Activated naive CD8-positive, alpha-beta T cell treated with anti-CD3 and anti-CD28 coated beads, Interleukin-2, amount 10 ng/mL, durations not matched to agents 7 days and 5 days (primary cell): ENCODE measurements at regions not wholly inside any gene's neighbourhood (a gene's known extent, or its start where the extent isn't known, plus 50 kb on each side); places are given as distances from the start of the nearest gene placed in this dataset. TPM values are rescaled to one million over a fixed set of nuclear protein-coding genes. Genes with fewer than 3 reads are reported as not detected.

Experiments
- ATAC-seq: fragments of 150-1000 bp; cut with Tn5 transposase; one replicate; pipeline ENCODE4 v1.10.0; 2021; ENCODE audit warnings: low read depth, moderate library complexity
- POLR2A ChIA-PET: fragments of 350-600 bp; sonication (Branson Sonifier 250); formaldehyde crosslinking; loops from one replicate; lab custom pipeline; 2021; ENCODE audit warnings: antibody characterized with exemption; lab: Charles Lee
- DNase-seq: peaks from one replicate; pipeline ENCODE4 v3.0.0; 2021
- H3K27ac Mint-ChIP-seq: one replicate; pipeline ENCODE4 v1.8.0; 2022; ENCODE audit warnings: mild to moderate bottlenecking, mixed read lengths
- H3K27me3 Mint-ChIP-seq: one replicate; pipeline ENCODE4 v1.8.0; 2022; ENCODE audit warnings: mild to moderate bottlenecking, moderate library complexity, mixed read lengths
- H3K36me3 Mint-ChIP-seq: one replicate; pipeline ENCODE4 v1.8.0; 2021; ENCODE audit warnings: mild to moderate bottlenecking, mixed read lengths
- H3K4me1 Mint-ChIP-seq: one replicate; pipeline ENCODE4 v1.8.0; 2021; ENCODE audit warnings: mixed read lengths
- H3K4me3 Mint-ChIP-seq: one replicate; pipeline ENCODE4 v1.8.0; 2022; ENCODE audit warnings: mild to moderate bottlenecking, moderate library complexity, mixed read lengths
- H3K9me3 Mint-ChIP-seq: one replicate; pipeline ENCODE4 v1.8.0; 2021; ENCODE audit warnings: mixed read lengths
- microRNA-seq: library from miRNA; unstranded; fragments of <30 nt; microRNA quantifications from one replicate; pipeline ENCODE4 v1.2.0, GENCODE V29; 2022

DNA sequence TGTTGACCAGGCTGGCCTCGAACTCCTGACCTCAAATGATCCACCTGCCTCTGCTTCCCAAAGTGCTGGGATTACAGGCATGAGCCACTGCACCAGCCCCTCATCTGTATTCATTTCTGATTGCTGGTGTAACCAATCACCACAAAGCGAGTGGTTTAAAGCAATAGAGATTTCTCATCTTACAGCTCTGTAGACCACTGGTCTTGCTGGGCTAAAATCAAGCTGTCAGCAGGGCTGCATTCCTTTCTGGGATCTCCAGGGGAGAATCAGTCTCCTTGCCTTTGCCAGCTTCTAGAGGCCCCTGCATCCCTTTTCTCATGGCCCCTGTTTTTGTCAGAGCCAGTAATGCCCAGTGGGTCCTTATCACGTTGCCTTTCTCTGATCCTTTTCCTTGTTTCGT lies 49.9 kb upstream of the PMEPA1 start:
- no peak overlapping the region for H3K27ac Mint-ChIP-seq
- peaks cover 2% of the 10 kb centered on the region for H3K9me3 Mint-ChIP-seq
- no peaks in the 10 kb centered on the region for H3K4me1 Mint-ChIP-seq
- POLR2A ChIA-PET = no interaction called here
- DNase-seq = no peak
- H3K36me3 Mint-ChIP-seq = no peaks in the 10 kb centered on the region
- no peak for ATAC-seq
- no peak overlapping the region for H3K4me3 Mint-ChIP-seq
- H3K27me3 Mint-ChIP-seq = peaks cover 4% of the 10 kb centered on the region

Small RNAs in the stretch of these regions (microRNA-seq; reads per million reads assigned to microRNA genes)
- not detected for gene MIR4532
